ENCODE measurements at regions not wholly inside any gene's neighbourhood (a gene's known extent, or its start where the extent isn't known, plus 50 kb on each side); places are given as distances from the start of the nearest gene placed in this dataset.
"Not testable (repeated sequence)": the region's sequence is repeated elsewhere in the genome, so short reads cannot be mapped to it uniquely, and the experiment has no call there.

- DNase-seq (ENCODE audit: low read depth) = no peak
Measured at GRCh38 chr2:42974169-42974720, 181.9 kb upstream of the HAAO start.

GRCh38 chr2:42973726-42974125 is 181.3 kb upstream of the HAAO start:
- DNase-seq (ENCODE audit: low read depth) = no peak

GRCh38 chr2:42972933-42973516 is 180.6 kb upstream of the HAAO start:
- not testable (repeated sequence) for DNase-seq (ENCODE audit: low read depth)

- DNase-seq (ENCODE audit: low read depth) = no peak
Measured at GRCh38 chr2:42971947-42972736, 179.8 kb upstream of the HAAO start.

- DNase-seq (ENCODE audit: low read depth) = no peak
Measured at GRCh38 chr2:42971381-42971780, 179.0 kb upstream of the HAAO start.

GRCh38 chr2:42970151-42970550 is 177.8 kb upstream of the HAAO start:
- DNase-seq (ENCODE audit: low read depth) = no peak

GRCh38 chr2:42969231-42970150 is 177.1 kb upstream of the HAAO start:
- no peak for DNase-seq (ENCODE audit: low read depth)

GRCh38 chr2:42967959-42968674 is 175.7 kb upstream of the HAAO start:
- DNase-seq (ENCODE audit: low read depth) = no peak

- no peak for DNase-seq (ENCODE audit: low read depth)
Measured at GRCh38 chr2:42965910-42966309, 173.5 kb upstream of the HAAO start.

GRCh38 chr2:42965196-42965595 is 172.8 kb upstream of the HAAO start:
- no peak for DNase-seq (ENCODE audit: low read depth)

GRCh38 chr2:42964439-42965083 is 172.2 kb upstream of the HAAO start:
- DNase-seq (ENCODE audit: low read depth) = no peak

- no peak for DNase-seq (ENCODE audit: low read depth)
Measured at GRCh38 chr2:42963452-42964068, 171.2 kb upstream of the HAAO start.

- DNase-seq (ENCODE audit: low read depth) = no peak
Measured at GRCh38 chr2:42962508-42962953, 170.1 kb upstream of the HAAO start.

- DNase-seq (ENCODE audit: low read depth) = no peak
Measured at GRCh38 chr2:42961961-42962360, 169.6 kb upstream of the HAAO start.

- DNase-seq (ENCODE audit: low read depth) = no peak
Measured at GRCh38 chr2:42961385-42961811, 169.0 kb upstream of the HAAO start.

GRCh38 chr2:42960842-42961180 is 168.4 kb upstream of the HAAO start:
- DNase-seq (ENCODE audit: low read depth) = no peak

GRCh38 chr2:42960002-42960841 is 167.8 kb upstream of the HAAO start:
- no peak for DNase-seq (ENCODE audit: low read depth)

GRCh38 chr2:42959234-42960001 is 167.0 kb upstream of the HAAO start:
- no peak for DNase-seq (ENCODE audit: low read depth)

GRCh38 chr2:42958741-42959233 is 166.4 kb upstream of the HAAO start:
- DNase-seq (ENCODE audit: low read depth) = no peak
